GM18498 (cell line): ENCODE measurements at regions not wholly inside any gene's neighbourhood (a gene's known extent, or its start where the extent isn't known, plus 50 kb on each side); places are given as distances from the start of the nearest gene placed in this dataset.
"Not testable (repeated sequence)": the region's sequence is repeated elsewhere in the genome, so short reads cannot be mapped to it uniquely, and the experiment has no call there.

ENCODE experiments used
- ATAC-seq: cut with Tn5 transposase; IDR thresholded peaks from one replicate; pipeline ENCODE4 v1.9.1; 2021; ENCODE audit warnings: mild to moderate bottlenecking, moderate library complexity; ENCODE audit not compliant: unreplicated experiment

- ATAC-seq = no peak
Measured at GRCh38 chr15:62495670-62496614, 330.9 kb upstream of the C2CD4B start.

GRCh38 chr15:62497356-62497755 is 332.3 kb upstream of the C2CD4B start:
- ATAC-seq = no peak

- no peak for ATAC-seq
Measured at GRCh38 chr15:62498278-62498677, 333.2 kb upstream of the C2CD4B start.

GRCh38 chr15:62498712-62499111 is 333.6 kb upstream of the C2CD4B start:
- ATAC-seq = no peak

GRCh38 chr15:62500325-62500724 is 335.2 kb upstream of the C2CD4B start:
- ATAC-seq = no peak

GRCh38 chr15:62502451-62502850 is 337.4 kb upstream of the C2CD4B start:
- no peak for ATAC-seq

- no peak for ATAC-seq
Measured at GRCh38 chr15:62503451-62503850, 338.4 kb upstream of the C2CD4B start.

- no peak for ATAC-seq
Measured at GRCh38 chr15:62505762-62506161, 340.7 kb upstream of the C2CD4B start.

GRCh38 chr15:62506217-62506805 is 341.2 kb upstream of the C2CD4B start:
- no peak for ATAC-seq

- ATAC-seq = no peak
Measured at GRCh38 chr15:62509395-62509958, 344.4 kb upstream of the C2CD4B start.

GRCh38 chr15:62510791-62511190 is 345.7 kb upstream of the C2CD4B start:
- ATAC-seq = no peak

GRCh38 chr15:62512904-62513303 is 347.8 kb upstream of the C2CD4B start:
- ATAC-seq = no peak

GRCh38 chr15:62513893-62514292 is 348.8 kb upstream of the C2CD4B start:
- no peak for ATAC-seq

- ATAC-seq = no peak
Measured at GRCh38 chr15:62515696-62516395, 350.8 kb upstream of the C2CD4B start.

- ATAC-seq = no peak
Measured at GRCh38 chr15:62517541-62517940, 352.5 kb upstream of the C2CD4B start.

GRCh38 chr15:62518666-62519065 is 353.6 kb upstream of the C2CD4B start:
- not testable (repeated sequence) for ATAC-seq

GRCh38 chr15:62519900-62520299 is 354.8 kb upstream of the C2CD4B start:
- no peak for ATAC-seq

GRCh38 chr15:62520887-62521286 is 355.8 kb upstream of the C2CD4B start:
- no peak for ATAC-seq

- ATAC-seq = no peak
Measured at GRCh38 chr15:62521396-62521795, 356.3 kb upstream of the C2CD4B start.

- no peak for ATAC-seq
Measured at GRCh38 chr15:62524848-62525247, 359.8 kb upstream of the C2CD4B start.

- no peak for ATAC-seq
Measured at GRCh38 chr15:62527387-62527786, 362.3 kb upstream of the C2CD4B start.
